Endothelial cell (in vitro differentiated cells): ENCODE measurements at regions not wholly inside any gene's neighbourhood (a gene's known extent, or its start where the extent isn't known, plus 50 kb on each side); places are given as distances from the start of the nearest gene placed in this dataset.

Experiments
- DNase-seq: peaks from one replicate; pipeline ENCODE4 v3.0.0; 2021; ENCODE audit warnings: low spot score
- H3K27ac Mint-ChIP-seq: one replicate; pipeline ENCODE4 v1.8.0; 2021; ENCODE audit warnings: mixed read lengths, inconsistent platforms; ENCODE audit not compliant: unreplicated experiment
- H3K27me3 Mint-ChIP-seq: one replicate; pipeline ENCODE4 v1.8.0; 2021; ENCODE audit warnings: mild to moderate bottlenecking, moderate library complexity, mixed read lengths, inconsistent platforms; ENCODE audit not compliant: unreplicated experiment
- H3K36me3 Mint-ChIP-seq: one replicate; pipeline ENCODE4 v1.8.0; 2021; ENCODE audit warnings: mild to moderate bottlenecking, low read depth, mixed read lengths, inconsistent platforms; ENCODE audit not compliant: unreplicated experiment
- H3K4me1 Mint-ChIP-seq: one replicate; pipeline ENCODE4 v1.8.0; 2021; ENCODE audit warnings: mild to moderate bottlenecking, mixed read lengths, inconsistent platforms; ENCODE audit not compliant: unreplicated experiment
- H3K4me3 Mint-ChIP-seq: one replicate; pipeline ENCODE4 v1.8.0; 2021; ENCODE audit warnings: mild to moderate bottlenecking, mixed read lengths, inconsistent platforms; ENCODE audit not compliant: unreplicated experiment
- H3K9me3 Mint-ChIP-seq: one replicate; pipeline ENCODE4 v1.8.0; 2021; ENCODE audit warnings: mixed read lengths, inconsistent platforms; ENCODE audit not compliant: unreplicated experiment
- TF ChIP-seq, protein P1 (sequence below): fragments of 200-600 bp; sonication (generic); IDR thresholded peaks from one replicate; pipeline ENCODE4 v1.5.0; 2021; ENCODE audit warnings: antibody characterized with exemption; ENCODE audit not compliant: unreplicated experiment

DNA sequence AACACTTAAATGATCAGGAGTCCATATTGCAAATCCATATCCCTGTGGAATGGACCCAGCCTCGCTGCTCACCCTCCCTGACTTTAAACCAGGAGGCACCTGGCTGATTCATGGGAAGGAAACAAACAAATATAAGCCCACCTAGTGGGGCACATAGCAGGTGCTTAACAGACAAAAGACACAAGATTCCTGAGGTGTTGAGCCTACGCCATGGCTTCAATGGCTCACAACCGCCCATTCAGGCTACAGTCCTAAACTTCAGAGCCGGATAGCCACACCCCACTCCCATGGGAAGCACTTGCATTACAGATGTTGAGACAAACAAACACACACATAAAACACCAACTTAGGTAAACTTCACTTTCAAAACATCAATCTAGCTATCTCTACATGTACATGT, 359.9 kb downstream of the ICE1 start:
- TF ChIP-seq, protein P1, sequence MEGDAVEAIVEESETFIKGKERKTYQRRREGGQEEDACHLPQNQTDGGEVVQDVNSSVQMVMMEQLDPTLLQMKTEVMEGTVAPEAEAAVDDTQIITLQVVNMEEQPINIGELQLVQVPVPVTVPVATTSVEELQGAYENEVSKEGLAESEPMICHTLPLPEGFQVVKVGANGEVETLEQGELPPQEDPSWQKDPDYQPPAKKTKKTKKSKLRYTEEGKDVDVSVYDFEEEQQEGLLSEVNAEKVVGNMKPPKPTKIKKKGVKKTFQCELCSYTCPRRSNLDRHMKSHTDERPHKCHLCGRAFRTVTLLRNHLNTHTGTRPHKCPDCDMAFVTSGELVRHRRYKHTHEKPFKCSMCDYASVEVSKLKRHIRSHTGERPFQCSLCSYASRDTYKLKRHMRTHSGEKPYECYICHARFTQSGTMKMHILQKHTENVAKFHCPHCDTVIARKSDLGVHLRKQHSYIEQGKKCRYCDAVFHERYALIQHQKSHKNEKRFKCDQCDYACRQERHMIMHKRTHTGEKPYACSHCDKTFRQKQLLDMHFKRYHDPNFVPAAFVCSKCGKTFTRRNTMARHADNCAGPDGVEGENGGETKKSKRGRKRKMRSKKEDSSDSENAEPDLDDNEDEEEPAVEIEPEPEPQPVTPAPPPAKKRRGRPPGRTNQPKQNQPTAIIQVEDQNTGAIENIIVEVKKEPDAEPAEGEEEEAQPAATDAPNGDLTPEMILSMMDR = no peak
- peaks cover 8% of the 10 kb centered on the region for H3K4me1 Mint-ChIP-seq
- H3K4me3 Mint-ChIP-seq = no peak overlapping the region
- H3K27me3 Mint-ChIP-seq = peaks cover 4% of the 10 kb centered on the region
- no peaks in the 10 kb centered on the region for H3K9me3 Mint-ChIP-seq
- H3K36me3 Mint-ChIP-seq = no peaks in the 10 kb centered on the region
- DNase-seq = no peak
- no peak overlapping the region for H3K27ac Mint-ChIP-seq

DNA sequence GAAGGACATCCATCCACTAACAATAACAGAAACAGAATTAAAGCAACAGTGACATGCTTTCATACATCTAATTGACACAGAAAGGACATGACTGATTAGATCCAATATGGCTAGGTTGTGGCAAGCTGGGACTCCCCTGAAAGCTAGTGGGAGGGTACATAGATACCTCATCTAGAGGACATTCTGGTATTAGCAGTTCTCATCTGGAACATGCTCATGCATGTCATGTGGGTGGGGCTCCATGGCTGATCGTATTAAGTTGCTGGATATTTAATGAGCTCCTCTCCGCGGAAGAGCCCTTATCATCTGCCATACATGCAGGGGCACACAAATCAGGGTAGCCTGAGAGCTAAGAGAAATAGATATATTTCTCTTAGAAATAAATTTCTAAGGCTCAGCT, 358.9 kb downstream of the ICE1 start:
- no peak for DNase-seq
- H3K4me3 Mint-ChIP-seq = no peak overlapping the region
- peaks cover 8% of the 10 kb centered on the region for H3K4me1 Mint-ChIP-seq
- H3K9me3 Mint-ChIP-seq = no peaks in the 10 kb centered on the region
- no peaks in the 10 kb centered on the region for H3K36me3 Mint-ChIP-seq
- H3K27ac Mint-ChIP-seq = no peak overlapping the region
- H3K27me3 Mint-ChIP-seq = peaks cover 4% of the 10 kb centered on the region
- TF ChIP-seq, protein P1 = no peak

DNA sequence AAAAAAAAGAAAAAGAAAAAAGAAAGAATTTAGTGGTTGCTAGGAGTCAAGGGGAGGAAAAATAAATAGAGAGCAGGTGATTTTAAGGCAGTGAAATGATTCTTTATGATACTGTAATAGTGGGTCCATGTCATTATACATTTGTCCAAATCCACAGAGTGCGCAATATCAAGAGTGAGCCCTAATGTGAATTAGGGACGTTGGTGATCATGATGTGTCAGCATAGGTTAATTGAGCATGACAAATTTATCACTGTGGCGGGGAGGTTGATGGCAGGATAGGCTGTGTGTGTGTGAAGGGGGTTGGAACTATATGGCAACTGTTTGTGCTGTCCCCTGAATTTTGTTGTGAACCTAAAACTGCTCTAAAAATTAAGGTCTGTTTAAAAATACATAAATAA, 357.8 kb downstream of the ICE1 start:
- H3K27me3 Mint-ChIP-seq = peaks cover 7% of the 10 kb centered on the region
- TF ChIP-seq, protein P1 = no peak

DNA sequence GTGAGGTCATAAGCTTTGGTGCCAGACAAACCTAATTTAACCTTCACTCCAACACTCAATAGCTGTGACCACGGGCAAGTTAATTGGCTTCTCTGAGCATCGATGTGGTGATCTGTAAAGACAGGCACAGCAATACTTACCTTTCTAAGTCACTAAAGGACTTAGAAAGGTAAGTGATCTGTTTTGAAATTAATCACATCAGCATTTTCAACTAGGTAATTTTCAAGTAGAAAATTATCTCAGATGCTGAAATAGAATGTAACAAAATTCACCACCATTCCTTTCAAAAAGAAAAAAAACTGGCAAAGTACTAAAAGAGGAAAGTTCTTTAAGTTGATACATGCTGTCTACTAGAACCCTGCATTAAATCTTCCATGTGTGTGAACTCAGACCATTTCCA, 354.5 kb downstream of the ICE1 start:
- TF ChIP-seq, protein P1 = no peak
- Mint-ChIP-seq H3K4me1 (peaks cover 3% of the 10 kb centered on the region), H3K4me3 (no peak overlapping the region), H3K9me3 (peaks cover 4% of the 10 kb centered on the region), H3K27me3 (peaks cover 7% of the 10 kb centered on the region), H3K27ac (no peak overlapping the region), H3K36me3 (no peaks in the 10 kb centered on the region)
- DNase-seq = no peak

More for the DNA sequence above, 357.8 kb downstream of the ICE1 start:
- Mint-ChIP-seq H3K9me3 (peaks cover 4% of the 10 kb centered on the region), H3K36me3 (no peaks in the 10 kb centered on the region), H3K4me3 (no peak overlapping the region), H3K4me1 (peaks cover 8% of the 10 kb centered on the region), H3K27ac (no peak overlapping the region)
- no peak for DNase-seq

DNA sequence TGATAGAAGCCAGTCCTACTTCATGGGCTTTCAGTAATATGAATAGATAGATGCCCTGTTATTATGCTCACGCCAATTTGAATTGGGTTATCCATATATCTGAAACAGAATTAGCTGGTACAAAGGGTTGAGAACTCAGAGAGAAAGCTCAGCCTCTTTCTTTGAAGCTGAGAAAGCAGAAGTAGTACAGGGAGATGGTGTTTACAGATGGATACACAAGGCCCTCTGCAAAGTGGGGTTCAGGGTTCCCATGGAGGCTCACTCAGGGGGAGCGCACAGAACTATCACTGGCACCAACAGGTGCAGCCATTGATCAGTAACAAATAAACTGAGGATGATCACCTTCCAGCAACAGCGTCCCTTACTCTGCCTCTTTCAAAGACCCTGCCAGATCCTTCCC, 349.7 kb downstream of the ICE1 start:
- Mint-ChIP-seq H3K9me3 (peaks cover 4% of the 10 kb centered on the region), H3K36me3 (no peaks in the 10 kb centered on the region), H3K27ac (no peak overlapping the region), H3K4me1 (peaks cover 6% of the 10 kb centered on the region), H3K27me3 (peaks cover 3% of the 10 kb centered on the region), H3K4me3 (no peak overlapping the region)
- no peak for DNase-seq
- TF ChIP-seq, protein P1 = no peak
